ENCODE measurements at regions not wholly inside any gene's neighbourhood (a gene's known extent, or its start where the extent isn't known, plus 50 kb on each side); places are given as distances from the start of the nearest gene placed in this dataset.
"Not testable (repeated sequence)": the region's sequence is repeated elsewhere in the genome, so short reads cannot be mapped to it uniquely, and the experiment has no call there.

DNA sequence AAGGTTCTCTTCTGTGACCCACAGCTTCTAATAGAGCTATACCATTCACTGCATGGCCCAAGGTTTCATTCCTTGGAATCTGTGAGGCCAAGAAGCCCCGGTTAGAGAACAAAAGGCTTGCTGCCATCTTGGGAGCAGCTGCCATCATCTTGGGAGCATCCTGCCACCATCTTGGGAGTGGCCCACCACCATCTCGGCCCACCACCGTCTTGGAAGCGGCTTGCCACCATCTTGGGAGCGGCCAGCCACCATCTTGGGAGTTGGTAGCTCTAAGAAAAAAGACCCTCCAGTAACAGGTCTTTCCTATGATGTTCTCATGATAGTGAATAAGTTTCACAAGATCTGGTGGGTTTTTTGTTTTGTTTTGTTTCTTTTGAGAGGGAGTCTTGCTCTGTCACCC lies 703.9 kb upstream of the ANO3 start:
- DNase-seq, result no peak

DNA sequence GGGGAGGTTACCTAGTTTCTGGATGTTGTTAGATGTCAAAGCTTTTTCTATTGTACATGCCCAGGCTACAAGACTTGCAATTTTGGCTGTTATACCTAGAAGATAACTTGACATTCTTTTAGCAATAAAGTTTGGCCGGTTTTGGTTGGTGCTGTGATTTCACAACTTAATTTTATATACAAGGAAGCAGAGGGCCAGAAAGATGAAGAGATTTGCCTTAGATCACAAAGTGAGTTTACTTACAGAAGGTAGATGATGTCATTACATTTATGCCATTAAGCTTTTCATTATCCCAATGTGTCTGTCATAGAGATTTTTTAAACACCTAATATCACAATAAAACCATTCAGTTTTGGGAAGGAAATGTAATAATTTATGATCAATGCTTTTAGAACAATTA lies 698.7 kb upstream of the ANO3 start:
- DNase-seq, result no peak

DNA sequence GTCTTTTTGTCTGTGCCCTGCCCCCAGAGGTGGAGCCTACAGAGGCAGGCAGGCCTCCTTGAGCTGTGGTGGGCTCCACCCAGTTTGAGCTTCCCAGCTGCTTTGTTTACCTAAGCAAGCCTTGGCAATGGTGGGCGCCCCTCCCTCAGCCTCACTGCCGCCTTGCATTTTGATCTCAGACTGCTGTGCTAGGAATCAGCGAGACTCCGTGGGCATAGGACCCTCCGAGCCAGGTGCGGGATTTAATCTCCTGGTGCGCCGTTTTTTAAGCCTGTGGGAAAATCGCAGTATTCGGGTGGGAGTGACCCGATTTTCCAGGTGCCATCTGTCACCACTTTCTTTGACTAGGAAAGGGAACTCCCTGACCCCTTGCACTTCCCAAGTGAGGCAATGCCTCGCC lies 682.7 kb upstream of the ANO3 start:
- not testable (repeated sequence) for DNase-seq

DNA sequence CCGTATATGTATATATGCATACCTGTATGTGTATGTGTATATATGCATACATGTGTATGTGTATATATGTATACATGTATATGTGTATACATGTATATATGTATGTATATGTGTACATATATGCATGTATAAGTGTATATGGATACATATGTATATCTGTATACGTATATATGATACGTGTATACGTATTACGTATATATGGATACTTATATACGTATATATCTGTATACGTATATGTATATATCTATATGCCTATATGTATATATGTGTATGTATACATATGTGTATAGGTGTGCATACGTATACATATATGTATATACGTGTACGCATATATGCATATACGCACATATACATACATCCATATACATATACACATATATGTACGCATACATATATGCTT lies 681.6 kb upstream of the ANO3 start:
- no peak for DNase-seq

DNA sequence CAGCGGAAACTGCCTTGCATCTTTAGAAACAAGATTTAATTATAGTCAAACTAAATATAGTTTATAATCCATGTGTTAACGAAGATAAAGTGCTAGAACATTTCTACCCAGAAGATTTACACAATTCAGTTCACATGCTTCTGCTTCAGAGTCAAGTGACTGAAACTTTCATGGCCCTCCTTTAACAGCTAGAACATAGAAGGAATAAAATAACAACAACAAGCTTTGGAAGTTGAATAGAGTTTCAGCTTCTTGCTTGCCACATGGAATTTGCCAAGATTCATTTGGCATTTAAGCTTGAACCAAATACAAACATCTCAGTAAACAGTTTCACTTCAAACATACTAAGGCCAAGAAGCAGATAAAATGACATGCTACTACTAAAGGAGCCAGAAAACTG lies 676.3 kb upstream of the ANO3 start:
- no peak for DNase-seq

DNA sequence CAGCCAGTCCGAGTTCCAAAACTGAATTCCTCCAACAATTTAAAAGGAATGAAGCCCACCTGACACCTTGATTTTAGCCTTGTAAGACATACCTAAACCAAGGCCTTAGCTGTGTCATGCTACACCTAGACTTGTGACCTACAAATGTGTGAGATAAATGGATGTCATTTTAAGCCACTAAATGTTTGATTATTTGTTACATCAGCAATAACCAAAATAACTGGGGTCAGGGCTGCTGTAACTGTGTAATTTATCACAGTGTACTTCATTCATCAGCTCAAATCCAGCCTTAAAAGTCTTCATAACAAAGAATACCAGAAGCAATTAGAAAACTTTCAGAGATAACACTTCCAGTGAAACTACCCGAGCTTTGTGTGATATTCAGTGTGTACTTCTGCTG lies 673.0 kb upstream of the ANO3 start:
- no peak for DNase-seq

DNA sequence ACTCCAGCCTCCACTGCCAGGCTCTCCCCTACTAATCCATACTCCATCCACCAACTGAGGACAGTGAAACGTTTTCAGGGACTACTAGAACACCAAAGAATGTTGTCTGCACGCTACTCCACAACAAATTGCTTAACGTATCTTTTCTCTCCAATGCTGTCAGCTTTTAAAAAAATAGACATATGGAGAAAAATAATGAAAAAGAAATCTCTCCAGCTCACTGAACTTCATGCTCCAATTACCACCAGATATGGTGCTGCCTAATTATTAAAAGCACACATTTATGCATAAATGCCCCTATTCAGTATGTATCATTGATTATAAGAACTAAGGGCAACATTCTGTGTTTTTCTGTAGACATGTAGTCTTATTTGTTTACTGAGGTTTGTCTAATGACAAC lies 672.2 kb upstream of the ANO3 start:
- DNase-seq, result no peak

DNA sequence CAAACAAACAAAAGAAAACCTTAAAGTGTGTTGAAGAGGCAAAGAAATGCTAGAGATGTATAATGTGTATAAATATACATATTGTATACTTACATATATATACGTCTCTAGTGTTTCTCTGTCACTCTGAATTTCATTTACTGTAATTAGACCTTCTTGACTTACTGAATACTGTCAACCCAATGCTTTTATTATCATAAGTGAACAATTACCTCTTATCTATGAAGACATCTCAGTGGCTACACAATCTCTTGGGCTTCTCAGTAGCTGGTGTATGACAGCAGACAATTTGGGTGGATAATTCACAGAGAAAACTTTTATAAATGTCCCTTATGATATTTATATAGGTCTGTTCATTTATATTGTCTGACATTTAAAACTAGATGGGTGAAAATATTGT lies 664.1 kb upstream of the ANO3 start:
- DNase-seq, result no peak

DNA sequence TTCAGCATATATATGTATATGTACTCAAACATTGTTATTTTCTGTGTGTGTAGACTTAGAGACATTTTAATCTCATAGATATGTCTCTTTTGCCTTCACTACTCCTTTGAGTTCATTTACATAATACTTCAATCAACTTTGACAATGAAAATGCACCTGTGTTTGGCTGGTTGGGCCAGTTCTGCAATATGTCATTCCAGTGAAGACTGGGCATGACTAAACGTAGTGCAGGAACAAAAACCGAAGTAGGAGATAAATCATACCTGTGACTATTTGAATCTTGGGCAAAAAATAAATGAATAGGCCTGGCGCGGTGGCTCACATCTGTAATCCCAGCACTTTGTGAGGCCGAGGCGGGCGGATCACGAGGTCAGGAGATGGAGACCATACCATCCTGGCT lies 640.0 kb upstream of the ANO3 start:
- DNase-seq, result no peak

DNA sequence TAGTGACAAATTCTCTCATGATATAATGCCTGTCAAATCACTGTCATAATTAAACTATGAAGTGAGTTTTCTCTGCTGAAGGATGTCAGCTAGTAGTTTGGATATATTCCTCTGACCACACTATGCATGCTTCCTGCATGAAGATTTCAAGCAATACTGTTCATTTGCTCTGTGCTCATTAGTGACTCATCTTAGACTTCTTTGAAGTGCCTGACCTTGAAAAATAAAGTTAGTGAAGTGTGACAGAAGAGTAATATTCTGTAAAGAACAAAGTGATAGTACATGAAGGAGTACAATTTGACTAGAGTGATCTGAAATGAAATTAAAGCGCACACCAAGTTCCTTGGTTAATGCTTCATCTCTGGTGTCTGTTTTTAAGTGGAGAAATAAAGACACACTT lies 629.5 kb upstream of the ANO3 start:
- DNase-seq, result no peak

DNA sequence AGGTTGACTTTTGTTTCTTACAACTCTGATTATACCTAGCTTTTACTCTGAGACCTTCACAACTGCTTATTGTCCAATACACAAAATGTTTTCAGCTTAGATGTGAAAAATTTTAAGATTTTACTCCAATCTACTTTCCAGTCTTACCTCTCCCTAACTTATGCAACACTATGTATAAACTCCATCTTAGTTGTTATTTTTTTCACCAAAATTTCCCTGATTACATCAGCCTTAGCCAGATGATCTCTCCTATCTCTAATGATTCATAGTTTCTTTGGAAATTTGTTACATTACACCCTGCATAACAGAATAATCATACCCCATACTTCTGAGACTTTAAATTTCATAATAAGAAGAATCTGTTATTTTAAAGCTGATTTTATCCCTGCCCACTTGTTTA lies 621.0 kb upstream of the ANO3 start:
- DNase-seq, result no peak

DNA sequence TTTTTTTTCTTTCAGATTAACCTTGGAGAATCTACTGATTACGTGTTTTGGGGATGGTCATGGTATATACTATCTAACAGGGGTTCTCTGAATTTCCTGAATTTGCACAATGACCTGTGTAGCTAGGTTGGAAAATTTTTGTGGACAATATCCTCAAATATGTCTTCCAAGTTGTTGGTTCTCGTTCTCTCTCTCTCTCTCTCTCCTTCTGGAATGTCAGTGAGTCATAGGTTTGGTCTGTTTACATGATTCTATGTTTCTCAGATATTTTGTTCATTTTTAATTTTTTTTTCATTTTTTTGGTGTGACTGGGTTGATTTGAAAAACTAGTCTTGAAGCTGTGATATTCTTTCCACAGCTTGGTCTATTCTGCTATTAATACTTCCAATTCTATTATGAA lies 604.0 kb upstream of the ANO3 start:
- peak; percentile 32 for DNase-seq

DNA sequence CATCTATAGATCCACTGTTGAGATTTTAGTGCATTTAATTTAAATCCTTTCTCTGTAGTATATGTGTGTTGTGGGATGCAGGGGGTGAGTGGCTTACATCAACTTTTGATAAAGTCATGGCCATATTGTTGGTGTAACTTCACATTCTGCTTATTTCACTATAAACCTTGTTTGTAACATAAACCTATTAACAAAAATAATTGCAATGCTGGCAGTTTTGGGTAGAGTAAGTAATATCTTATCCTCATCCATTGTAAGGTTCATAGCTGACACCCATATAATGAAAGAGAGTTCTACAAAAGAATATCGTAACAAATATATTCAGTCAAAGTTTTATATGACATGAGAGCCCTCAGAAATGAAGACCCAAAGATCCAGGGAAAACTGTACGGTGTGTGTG lies 601.7 kb upstream of the ANO3 start:
- no peak for DNase-seq

DNA sequence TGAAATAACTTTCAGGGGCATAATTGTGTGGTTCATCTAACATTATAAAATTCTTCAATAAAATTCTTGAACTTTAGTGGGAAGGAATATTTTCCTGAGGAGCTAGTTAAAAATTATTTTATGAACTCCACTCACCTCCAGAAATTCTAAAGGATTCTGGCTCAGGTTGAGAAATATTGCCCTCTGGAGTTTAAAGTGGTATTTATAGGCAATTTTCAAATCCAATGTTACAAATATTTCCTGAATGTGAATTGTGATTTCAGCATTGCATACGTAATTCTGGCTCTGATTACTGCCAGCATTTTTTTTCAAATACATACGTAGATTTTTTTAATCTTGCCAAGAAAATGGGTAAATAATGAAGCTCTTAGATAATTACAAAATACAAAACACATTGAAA lies 598.2 kb upstream of the ANO3 start:
- DNase-seq, result peak; percentile 3

DNA sequence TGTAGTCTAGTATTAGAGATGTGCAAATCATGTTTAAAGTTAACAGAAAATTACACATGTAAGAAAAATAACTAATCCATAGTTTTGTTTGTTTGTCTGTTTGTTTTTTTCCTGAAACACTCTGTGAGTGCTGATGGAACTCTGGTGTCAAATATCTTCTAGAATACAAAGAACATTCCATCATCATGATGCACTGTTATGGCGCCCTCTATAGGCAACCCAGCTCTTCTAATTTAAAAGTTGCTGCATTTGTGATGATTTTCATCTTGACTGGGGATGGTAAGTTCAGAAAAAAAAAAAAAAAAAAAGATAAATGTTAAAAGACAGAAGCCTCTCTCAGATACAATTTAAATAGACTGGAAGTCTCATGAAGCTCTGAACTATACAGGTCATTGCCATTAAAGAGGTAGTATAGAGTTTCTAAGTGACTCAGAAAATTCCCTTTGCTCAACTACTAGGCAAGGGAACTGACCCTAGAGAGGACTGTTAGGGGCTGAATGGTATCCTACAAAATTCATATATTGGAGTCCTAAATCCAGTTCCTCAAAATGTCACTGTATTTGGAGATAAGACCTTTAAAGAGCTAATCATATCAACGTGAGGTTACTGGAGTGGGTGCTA lies 597.2 kb upstream of the ANO3 start:
- peak; percentile 47 for DNase-seq

DNA sequence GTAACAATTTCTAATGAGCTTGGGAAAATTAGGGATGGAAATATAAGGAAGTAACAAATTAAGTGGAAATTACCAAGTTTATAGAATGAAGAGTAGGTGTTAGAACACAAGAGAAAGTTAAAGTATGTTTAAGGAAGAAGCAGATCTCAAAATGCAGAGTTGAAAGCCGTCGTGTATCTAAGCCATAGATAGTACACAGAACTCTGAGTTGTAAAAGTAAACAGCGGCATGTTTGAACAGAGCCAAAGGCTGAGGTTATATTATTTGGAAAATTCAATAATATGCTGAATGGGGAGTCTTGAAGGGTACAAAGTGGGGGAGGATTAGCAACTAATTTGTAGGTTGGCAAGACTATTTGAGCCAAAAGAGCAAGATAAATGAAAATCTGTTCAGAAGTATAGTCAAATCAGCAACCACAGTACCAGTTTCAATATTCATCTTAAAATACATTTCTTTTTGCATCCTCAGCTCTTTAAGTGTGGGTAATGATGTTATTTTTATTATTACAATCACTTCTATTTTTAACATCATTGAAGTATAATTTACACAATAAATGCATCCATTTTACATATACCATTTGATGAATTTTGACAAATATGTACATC lies 594.8 kb upstream of the ANO3 start:
- no peak for DNase-seq

DNA sequence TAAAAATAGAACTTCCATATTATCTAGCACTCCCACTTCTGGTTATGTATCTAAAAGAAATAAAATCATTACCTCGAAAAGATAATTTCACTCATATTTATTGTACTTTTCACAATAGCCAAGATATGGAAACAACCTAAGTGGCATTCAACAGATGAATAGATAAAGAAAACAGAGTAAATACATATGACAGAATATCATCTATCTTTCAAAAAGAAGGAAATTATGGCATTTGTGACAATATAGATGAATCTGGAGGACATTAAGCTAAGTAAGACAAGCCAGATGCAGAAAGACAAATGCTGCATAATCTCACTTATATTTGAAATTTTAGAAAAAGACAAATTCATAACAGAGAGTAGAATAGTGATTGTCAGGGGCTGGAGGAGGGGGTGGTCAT lies 590.0 kb upstream of the ANO3 start:
- DNase-seq, result no peak

DNA sequence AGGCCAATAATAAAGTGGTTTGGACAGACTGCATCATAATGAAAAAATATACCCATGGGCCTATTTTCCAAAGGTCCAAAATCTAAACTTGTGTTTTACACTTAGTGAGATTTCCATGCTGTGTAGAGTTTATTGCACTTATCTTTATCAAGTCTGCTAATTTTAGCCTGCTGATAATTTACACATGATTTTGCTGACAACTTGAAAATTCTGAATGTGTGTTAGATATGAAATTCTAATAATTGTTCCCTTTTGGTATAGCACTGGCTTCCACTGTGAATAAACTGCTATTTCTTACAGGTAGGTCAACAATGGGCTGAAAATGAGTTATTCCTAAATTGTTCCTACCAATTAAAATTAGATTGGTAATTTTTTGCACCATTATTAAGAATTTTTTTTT lies 589.1 kb upstream of the ANO3 start:
- no peak for DNase-seq

DNA sequence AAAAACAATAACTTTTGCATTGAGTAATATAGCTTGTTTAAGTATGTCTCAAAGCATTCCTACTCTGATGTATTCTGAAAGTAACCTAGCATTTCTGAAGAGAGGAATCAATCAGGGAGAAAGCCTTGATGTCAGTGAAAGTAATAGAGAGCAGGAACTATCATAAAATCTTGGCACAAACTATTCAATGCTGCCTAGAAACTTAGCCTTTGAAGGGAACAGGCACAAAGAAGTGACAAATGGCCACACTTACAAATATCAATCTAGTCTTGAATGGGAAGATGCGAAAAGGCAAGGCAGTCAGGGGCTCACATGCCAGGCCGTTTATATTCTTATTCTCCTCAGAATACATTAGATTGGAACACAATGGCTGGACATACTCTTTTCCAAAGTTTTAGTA lies 576.5 kb upstream of the ANO3 start:
- no peak for DNase-seq

DNA sequence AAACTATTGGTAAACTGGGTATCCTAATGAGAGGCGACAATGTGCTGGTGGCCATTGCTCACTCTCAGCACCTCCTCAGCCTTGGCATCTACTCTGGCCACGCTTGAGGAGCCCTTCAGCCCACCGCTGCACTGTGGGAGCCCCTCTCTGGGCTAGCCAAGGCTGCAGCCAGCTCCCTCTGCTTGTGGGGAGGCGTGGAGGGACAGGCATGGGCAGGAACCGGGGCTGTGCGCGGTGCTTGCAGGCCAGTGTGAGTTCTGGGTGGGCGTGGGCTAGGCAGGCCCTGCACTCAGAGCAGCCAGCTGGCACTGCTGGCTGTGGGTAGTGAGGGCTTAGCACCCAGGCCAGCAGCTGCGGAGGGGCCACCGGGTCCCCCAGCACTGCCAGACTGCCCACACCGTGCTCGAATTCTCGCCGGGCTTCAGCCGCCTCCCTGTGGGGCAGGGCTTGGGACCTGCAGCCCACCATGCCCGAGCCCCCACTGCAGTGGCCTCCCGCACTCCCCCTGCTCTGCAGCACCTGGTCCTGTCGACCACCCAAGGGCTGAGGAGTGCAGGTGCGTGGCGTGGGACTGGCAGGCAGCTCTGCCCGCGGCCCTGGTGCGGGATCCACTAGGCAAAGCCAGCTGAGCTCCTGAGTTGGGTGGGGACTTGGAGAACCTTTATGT lies 575.9 kb upstream of the ANO3 start:
- no peak for DNase-seq

DNA sequence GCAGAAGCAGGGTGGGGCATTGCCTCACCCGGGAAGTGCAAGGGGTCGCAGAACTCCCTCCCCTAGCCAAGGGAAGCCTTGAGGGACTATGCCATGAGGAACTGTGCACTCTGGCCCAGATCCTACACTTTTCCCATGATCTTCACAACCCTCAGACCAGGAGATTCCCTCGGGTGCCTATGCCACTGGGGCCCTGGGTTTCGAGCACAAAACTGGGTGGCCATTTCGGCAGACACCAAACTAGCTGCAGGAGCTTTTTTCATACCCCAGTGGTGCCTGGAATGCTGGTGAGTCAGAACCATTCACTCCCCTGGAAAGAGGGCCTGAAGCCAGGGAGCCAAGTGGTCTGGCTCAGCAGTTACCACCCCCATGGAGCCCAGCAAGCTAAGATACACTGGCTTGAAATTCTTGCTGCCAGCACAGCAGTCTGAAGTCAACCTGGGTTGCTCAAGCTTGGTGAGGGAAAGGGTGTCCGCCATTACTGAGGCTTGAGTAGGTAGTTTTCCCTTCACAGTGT lies 573.7 kb upstream of the ANO3 start:
- DNase-seq, result peak; percentile 1

DNA sequence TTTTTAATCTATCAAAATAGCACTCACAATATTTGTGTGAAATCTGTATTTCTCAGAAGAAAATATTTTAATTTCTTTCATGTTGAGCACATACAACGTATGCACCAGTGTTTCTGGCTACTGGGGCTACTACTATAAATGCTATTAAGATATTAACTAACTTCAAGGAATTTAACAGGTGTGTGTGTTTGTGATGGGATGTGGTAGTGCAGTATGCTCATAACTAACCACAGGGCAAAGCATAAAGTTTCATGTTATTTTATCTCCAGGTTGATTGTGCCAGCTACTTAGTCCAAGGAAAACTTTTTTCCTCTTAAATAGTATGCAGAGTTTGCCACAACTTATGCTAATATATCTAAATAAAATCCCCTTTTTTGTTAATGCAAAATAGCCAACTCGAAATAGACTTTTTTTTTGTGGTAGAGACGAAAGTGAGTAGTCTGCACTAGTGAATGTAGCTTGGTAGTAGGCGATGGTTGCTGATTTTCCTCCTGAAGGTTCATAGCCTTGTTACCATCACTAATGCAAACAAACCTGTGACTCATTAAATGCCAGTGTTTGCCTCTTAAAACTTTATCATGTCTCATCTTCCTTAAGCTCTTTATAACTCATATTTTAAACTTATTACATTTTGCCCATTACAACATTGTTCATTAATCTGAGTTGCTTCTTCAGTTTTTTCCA lies 565.5 kb upstream of the ANO3 start:
- DNase-seq, result no peak

DNA sequence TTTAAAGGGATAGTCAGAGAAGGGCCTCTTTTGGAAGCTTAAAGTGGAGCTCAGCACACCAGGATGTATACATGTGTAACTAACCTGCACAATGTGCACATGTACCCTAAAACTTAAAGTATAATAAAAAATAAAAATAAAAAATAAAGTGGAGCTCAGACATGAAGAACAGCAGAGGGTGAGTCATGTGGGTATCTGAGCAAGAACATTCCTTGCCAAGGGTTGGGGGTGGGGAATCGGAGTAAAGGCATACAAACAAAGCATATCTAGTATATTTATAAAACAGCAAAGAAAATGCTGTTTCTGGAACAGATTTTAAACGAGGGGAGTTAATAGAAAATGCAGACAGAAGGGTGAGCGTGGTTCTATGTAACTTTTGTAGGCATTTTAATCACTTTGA lies 562.6 kb upstream of the ANO3 start:
- peak; percentile 1 for DNase-seq

DNA sequence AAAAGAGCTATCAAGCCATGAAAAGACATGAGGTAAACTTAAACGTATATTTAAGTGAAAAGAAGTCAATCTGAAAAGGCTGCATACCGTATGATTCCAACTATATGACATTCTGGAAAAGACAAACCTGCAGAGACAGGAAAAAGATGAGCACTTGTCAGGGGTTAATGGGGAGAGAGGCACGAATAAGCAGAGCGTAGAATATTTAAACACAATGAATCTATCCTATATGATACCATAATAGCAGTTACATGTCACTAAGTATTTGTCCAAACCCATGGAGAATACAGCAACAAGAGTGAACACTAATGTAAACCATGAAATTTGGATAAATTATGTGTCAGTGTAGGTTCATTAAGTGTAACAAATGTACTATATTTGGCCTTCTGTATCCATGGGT lies 560.3 kb upstream of the ANO3 start:
- DNase-seq, result no peak

Data from fibroblast of skin of scalp (primary cell).